CD4-positive, alpha-beta T cell treated with Interferon alpha-2 for 1 hour (primary cell): ENCODE measurements at regions not wholly inside any gene's neighbourhood (a gene's known extent, or its start where the extent isn't known, plus 50 kb on each side); places are given as distances from the start of the nearest gene placed in this dataset.
"Not testable (repeated sequence)": the region's sequence is repeated elsewhere in the genome, so short reads cannot be mapped to it uniquely, and the experiment has no call there.

Source experiments
- DNase-seq, 2 donors: peaks; one replicate each; pipeline ENCODE4 v3.0.0-alpha.2; 2020 to 2022

DNA sequence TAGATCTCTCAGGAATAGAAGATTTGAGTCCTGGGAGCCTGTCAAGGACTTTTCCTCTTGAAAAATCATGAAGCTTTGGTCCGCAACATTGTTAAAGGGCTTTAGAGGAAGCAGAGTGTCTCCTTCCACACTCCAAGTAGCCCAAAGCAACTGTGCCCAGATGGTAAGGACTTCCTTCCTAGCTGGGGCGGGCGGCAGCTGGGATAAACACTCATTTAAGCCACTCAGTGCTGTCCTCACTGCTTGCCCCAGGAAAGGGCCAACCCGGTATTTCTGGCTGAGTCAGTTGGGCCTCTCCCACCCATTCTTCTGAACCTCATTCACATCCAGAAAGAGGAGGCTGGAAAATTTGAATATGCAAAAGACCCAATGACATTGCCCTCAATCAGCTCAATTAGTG lies 144.3 kb downstream of the CHIC2 start:
- no peak for DNase-seq

DNA sequence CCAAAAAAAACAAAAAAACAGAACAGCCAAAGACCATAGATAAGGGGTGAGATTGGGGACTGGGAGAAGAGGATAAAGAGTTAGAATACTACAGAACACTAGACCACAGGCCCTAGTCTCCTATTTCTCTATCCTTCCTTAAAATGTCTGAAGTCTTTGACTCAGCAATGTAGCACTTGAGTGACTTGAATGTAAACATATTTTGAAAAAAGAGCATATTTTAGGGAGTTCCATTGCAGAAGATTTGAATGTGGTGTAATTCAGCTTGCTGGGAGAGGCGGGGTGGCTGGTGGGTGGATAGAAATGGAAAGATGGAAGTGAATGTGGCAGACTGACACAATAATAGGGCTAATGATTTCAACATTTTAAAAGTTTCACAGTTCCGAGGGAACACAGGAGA lies 144.9 kb downstream of the CHIC2 start:
- DNase-seq = peak in 1 of 2 donors; percentile 5

DNA sequence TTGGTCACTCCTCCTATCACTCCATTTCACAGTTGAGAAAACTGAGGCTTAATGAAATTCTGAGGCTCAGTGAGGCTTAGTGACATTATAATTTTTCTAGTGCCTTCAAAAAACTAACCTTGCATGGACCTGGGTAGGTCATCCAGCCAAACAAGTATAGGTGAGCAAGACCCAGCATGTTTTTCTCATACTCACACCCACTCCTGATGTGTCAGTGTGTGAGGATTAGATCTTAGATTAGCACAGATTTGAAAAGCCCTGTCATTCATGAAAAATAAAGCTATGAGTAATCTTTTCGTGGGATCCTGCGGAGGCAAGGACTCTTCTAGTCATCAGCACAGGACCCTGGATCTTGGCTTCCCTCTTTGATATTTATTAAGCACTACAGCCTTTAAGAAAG lies 146.7 kb downstream of the CHIC2 start:
- DNase-seq = no peak

DNA sequence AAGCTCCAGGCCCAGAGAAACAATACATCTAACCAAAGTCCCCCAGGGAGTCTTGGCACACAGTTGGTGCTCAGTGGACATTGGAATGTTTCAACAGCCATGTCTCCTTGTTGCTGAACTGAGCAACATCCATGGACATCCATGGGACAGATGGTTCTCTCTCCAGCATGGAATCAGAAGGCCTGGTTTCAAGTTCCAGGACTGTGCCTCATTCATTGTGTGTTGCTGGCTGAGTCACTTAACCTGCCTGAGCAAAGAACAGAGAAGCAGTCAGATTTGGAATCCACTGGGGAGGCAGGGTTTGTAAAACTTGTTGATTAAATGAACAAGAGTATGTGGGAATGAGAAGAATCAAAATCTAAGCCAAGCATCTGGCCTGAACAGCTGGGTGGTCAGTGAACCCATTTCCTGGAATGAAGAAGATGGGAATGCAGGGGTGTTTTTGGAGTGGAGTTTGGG lies 147.9 kb downstream of the CHIC2 start:
- no peak for DNase-seq

DNA sequence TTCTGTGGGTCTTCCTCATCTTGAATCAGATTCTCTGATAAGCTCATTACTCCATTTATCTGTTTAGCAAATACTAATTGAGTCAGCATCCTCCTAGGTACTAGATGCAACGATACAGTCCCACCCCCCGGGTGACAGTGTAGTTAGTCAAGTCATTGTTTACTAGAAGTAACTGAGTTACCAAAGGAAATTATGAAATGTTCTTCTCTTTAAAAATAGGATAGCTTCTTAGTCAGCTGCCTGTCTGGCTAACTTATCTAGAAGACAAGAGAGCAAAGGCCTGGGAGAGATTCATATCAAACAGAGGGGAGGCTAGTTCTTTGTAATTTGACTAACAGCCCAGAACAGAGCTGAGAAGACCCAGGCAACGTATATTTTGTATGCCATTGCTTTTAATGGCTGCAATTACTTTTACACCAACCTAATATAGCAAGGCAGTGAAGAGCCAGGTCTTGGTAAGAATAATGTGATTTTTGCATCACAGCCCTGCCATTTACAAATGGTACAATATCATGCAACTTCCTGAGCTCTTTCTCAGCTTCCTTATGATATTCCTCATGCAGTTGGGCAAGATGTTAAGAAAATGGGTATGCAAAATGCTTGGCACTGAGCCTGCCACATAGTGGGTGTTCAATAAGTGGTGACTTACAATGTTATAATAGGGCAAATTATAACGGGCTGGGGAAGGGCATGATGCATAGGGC lies 149.9 kb downstream of the CHIC2 start:
- DNase-seq = peak in 1 of 2 donors; percentile 52

DNA sequence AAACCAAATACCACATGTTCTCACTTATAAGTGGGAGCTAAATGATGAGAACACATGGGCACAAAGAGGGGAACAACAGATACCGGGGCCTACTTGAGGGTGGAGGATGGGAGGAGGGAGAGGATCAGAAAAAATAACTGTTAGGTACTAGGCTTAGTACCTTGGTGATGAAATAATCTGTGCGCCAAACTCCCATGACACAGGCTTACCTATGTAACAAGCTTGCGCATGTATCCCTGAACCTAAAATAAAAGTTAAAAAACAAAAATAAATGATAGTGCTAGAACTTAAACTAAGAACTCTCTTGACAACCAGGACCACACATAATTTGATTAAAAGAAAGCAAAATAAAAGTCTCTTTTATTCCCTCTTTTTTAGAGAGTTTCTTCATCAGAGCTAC lies 150.6 kb downstream of the CHIC2 start:
- no peak for DNase-seq

DNA sequence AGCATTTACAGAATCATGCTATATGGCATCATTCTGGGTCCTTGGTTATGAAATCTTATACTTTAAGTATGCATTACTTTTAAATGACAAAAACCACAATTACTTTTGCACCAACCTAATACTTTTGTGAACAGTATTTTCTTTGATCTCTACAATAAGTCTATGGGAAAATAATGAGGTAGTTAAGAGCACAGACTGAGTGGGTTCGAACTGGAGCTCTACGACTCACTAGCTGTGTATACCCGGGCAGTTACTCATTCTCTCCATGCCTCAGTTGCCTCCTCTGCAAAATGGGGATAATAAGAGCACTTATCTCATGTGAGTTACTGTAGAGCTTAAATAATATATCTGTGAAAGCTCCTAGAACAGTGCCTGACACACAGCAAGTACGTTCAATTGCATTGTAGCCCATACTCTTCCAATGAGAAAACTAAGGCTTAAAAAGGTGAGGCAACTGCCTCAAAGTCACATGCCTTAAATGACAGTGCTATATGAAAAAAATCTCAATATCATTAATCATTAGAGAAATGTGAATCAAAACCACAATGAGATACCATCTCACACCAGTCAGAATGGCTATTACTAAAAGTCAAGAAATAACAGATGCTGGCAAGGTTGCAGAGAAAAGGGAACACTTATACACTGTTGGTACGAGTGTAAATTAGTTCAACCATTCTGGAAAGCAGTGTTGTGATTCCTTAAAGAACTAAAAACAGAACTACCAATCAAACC lies 151.5 kb downstream of the CHIC2 start:
- DNase-seq = no peak

DNA sequence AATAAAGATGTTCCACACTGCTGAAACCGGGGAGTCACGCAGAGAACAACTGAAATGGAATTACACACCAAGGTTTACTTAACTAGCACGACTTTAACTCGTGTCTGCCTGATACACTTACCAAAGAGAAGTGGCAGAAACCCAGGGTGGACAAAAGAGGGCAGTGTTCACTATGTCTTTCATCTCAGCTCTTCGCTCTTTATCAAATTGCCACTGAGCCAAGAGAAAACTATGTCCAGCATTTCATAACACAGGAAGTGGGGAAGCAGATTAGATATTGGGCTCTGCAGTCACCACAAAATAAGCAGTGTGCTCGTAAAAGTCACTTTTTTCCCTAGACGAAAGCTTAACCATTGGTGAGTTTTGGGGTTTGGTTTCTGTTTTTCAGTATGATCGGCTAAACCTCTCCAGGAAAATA lies 155.7 kb downstream of the CHIC2 start:
- DNase-seq = peak; percentile 21 to 27

DNA sequence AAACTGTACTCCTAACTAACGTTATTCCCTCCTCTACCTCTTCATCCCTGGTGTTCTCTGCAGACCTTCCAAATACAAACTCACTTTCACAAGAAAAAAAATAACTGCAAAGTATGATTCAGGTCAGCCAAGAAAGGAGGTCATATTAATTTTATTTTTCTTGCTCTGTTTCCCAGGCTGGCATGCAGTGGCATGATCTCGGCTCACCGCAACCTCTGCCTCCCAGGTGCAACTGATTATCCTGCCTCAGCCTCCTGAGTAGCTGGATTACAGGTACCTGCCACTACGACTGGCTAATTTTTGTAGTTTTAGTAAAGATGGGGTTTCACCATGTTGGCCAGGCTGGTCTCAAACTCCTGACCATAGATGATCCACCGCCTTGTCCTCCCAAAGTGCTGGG lies 156.6 kb downstream of the CHIC2 start:
- DNase-seq = no peak

DNA sequence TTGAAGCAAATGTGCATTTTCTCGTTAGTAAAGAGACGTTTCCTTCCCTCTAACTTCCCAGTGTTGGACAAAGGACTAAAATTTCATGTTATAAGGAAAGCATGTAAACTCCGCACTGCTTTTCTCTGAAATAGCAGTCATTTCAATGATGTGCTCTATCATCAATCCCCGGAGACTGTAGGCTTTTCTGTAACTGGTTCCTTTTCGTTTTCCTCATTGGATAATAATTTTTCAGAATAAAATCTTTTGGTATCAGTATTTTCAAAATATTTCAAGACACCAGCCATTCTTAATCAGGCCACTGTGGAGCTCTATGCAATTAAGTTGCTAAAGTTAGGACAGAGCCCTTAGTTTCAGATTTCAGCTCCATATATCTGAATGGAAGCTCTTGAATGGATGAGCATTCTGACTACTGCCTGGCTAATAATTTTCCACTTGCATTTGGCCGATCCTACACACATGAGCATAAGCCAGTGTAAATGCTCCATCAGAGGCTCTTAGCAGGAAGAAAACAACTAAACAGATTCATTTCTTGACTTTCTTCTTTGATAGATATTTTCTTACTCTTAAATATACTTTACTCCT lies 157.7 kb downstream of the CHIC2 start:
- no peak for DNase-seq

DNA sequence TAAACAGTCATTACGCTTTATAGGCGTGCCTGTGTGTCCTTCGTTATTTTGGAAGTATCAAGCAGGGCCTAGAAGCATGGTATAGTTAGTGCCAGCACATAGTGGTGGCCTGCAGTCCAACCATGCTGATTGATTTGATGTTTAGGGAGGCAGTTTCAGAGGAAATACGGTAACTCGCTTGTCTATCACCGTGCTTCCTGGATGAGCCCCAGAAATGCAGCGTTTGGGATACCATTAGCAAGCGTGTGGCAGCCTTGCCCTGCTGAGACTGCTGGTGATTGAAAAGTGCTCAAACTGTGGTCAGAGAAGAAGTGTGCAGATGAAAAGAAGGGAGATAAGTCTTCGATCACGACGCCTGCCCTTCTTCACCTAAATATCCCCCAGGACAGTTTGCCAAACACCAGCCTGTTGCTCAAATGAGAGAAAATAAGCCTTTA lies 158.4 kb downstream of the CHIC2 start:
- no peak for DNase-seq

DNA sequence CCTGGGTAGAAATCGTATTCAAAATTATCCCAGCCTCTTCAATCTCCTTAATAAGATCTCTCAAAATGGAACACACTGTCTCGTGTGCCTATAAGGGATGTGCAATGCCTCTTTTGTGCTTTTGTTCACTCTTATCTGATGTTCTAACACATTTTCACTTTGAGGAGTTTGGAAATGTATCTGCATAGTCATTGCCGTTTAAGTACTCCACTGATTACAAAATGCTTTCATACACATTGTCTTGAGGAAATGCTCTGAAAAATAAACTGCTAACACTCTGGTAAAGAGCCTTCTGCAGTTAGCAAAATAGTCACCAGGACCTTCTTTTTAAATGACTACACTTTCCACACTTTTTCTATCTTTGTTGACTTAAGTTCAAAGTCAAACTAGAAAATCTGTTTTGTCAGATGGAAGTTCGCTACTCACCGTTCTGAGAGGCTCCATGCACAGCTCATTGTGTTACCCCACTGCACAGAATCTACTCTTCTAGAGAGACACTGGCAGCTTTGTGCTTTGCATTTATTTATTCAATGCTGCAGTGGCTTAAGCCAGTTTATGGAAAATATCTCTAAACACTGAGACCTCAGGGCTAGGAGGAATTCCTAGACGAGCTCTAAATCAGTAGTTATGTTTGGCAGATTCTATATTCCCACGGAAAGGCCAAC lies 159.0 kb downstream of the CHIC2 start:
- no peak for DNase-seq

DNA sequence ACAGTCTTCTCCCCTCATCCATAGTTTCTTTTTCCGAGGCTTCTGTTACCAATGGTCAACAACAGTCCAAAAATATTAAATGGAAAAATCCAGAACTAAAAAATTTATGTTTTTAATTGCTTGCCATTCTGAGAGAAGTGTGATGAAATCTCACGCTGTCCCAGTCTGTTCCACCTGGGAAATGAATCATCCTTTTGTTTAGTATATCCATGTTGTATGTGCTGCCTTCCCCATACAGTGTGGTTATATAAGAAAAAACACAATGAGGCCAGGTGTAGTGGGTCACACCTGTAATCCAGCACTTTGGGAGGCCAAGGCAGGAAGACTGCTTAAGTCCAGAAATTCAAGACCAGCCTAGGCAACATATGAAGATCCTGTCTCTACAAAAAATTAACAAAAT lies 161.6 kb downstream of the CHIC2 start:
- DNase-seq = no peak

DNA sequence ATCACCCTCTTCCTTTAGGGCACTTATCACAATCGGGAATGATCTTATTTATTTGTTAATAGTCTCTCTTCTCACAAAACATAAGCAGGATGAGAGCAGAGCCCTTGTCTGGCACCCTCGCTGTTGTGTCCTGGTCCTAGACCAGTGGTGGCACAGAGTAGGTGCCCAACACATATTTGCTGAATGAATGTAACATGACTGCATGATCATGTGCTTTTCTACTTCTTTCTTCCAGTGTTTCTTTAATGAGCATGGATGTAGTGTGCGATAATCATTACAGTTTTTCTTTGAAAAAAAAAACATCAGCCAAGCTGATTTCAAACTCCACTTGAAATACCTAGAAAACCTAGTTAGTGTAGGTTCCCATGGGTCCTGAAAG lies 164.1 kb downstream of the CHIC2 start:
- DNase-seq = no peak

DNA sequence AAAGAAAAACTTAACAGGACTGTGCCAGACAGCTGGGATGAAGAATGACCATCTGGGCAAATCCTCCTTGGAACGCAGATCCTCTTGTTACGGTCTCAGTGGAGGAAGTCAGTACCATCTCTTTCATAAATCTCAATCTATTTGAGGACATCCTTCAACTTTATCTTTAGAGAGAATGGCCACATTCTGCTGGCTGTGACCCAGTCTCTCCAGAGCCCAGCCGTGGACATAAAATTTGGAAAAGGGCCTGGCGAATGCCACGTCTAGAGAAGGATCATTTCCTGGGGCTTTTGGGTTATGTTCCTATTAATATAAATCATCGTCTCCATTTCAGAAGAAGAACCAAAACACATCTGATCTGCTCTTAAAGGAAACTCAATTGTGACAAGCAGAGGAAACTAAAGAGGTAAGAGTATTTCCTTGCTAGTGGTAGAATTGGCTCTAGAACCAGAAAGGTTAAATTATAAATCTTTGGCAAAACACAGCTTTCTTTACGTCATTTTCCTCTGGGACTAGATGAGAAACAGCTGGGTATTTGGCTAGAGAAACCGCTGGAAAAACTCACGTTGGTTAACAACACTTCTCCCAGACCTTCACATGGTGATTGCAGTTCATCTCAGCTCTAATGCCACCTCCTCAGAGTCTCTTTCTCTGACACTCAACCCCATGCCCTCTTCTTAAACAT lies 164.7 kb downstream of the CHIC2 start:
- no peak for DNase-seq

DNA sequence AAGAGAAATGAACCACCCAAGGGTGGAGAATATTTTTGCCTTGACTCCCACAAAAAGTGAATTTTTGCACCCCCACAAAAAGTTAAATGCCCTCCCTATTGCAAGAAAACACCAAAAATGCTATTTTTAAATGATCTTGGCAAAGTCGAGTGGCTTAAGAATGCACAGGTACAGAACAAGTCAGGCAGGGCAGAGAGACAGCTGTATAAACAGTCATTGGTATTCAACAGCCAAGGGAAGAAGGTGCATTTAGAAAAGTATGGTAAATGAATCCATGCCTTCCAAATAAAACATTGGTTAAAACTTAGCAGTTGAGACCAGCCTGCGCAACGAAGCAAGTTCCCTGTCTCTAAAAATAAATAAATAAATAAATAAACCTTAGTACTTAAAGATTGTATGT lies 169.3 kb downstream of the CHIC2 start:
- DNase-seq = no peak

DNA sequence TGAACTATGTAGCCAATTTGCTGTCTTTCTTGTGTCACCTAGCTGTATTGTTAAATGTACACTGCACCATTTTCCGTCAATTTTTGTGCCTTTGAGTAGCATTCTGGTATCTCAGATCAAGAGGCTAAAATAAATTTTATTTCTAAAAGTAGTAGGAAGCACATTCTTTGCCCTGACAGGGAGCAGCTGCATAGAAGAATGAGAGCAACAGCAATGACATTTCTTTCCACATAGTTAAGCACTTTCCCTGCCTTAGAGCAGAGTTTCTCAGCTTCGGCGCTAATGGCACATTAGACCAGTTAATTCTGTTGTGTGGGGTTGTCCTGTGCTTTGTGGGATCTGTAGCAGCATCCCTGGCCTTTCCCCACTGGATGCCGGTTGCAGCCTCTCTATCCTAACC lies 173.9 kb downstream of the CHIC2 start:
- DNase-seq = no peak

DNA sequence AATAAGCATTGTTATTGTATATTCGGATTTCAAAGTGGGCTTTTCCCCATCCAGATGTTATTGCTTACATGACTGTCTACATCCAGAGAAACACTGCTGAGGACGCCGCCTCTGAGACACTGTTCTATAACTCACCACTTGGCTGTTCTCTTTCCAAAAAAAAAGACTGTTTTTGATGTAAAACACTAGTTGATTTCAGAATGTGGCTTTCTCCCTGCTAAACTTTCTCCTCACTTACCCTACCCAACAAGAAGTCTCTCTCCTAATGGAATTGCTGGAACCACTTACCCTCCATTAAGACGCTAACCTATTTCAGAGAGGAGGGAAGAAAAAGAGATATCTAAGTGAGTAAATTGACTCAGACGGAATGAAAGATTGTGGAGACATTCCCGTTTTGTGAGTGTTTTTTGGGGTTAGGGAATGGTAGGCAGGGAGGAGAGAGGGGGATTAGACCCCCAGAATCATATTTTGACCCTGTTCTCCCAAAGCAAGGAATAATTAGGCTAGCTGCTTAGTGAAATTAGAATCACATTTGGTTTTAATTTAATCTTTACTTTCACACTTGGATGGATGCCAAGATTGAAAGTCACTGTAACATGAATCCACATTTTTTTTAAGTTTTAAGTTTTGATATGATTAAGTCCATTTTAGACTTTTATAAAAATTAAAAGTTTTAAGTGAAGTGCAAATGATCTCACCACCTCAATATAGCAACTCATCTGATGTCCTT lies 174.9 kb downstream of the CHIC2 start:
- DNase-seq = no peak

DNA sequence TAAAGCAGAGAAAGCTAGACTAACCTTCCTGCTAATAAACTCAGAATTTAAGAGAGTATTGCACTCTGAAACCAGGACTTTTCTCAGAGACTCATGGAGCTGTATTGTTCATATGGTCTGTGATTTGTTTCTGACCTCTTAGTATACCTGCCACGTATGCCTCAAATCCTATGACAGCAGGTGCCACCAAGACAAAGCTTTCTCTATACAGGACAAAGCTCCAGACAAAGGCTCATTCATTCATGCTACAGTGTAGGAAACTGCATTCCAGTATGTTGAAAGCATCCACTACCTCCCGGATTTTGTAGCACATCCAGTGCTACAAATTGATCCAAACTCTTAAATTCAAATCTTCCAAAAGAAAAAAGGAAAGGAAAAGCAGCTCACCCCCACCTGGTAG lies 178.3 kb downstream of the CHIC2 start:
- no peak for DNase-seq

DNA sequence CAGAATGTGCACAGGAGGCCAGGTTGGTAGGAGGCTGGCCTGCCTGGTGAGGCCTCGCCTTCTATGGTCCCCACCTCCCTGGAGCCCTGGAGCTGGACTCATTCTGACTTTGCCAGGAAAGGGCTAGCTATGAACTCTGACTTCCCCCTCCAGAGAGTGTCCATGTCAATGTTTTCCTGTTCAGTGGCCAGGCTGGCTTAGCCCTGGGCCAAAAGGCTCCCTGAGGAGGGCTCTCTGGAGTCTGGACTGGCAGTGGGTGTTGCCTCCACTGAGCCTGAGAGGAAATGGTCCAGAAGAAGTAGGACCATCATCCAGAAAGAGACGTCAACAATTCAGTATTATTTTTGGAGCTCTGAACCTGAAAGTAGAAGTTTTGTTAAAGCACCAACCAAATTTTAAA lies 178.7 kb downstream of the CHIC2 start:
- DNase-seq = no peak

DNA sequence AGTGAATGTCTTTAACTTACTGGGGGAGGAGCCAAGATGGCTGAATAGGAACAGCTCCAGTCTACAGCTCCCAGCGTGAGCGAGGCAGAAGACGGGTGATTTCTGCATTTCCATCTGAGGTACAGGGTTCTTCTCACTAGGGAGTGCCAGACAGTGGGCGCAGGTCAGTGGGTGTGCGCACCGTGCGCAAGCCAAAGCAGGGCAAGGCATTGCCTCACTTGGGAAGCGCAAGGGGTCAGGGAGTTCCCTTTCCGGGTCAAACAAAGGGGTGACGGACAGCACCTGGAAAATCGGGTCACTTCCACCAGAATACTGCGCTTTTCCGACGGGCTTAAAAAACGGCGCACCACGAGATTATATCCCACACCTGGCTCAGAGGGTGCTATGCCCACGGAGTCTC lies 187.3 kb downstream of the CHIC2 start:
- DNase-seq = not testable (repeated sequence)

DNA sequence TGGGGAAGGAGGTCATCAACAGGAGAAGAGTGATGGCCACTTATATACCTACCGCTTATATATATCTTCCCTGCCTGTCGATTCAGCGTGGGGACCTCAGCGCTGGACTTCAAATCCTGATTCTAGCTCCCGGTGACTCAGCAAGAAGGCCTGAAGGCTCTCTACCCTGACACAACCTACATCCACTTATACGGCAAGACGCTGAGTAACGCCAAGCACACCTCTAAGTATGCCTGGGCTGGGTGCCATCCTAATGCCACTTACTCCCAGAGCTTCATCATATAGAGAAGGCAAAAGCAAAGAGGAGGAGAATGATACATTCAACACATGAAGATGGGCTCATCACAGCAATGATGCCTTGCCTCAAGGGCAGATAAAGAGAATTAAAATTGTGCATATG lies 198.3 kb downstream of the CHIC2 start:
- no peak for DNase-seq
